ENCODE measurements at regions not wholly inside any gene's neighbourhood (a gene's known extent, or its start where the extent isn't known, plus 50 kb on each side); places are given as distances from the start of the nearest gene placed in this dataset.
"Not testable (repeated sequence)": the region's sequence is repeated elsewhere in the genome, so short reads cannot be mapped to it uniquely, and the experiment has no call there.

DNA sequence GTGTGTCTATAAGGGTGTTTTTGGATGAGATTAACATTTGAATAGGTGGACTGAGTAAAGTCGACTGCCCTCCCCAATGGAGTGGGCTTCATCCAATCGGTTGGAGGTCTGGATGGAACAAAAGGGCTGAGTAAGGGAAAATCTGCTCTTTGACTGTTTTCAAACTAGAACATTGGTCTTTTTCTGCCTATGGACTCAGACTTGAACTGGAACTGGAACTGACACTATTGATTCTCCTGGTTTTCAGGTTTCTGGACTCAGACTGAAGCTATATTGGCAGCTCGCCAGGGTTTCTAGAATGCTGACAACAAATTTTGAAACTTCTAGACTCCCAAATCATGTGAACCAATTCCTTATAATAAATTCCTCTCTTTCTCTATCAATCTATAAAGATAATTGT is 498.9 kb upstream of the EPHA7 start:
- no peak for DNase-seq

- DNase-seq, result no peak
These were observed 497.9 kb upstream of the EPHA7 start for GRCh38 chr6:93917216-93917615.

DNA sequence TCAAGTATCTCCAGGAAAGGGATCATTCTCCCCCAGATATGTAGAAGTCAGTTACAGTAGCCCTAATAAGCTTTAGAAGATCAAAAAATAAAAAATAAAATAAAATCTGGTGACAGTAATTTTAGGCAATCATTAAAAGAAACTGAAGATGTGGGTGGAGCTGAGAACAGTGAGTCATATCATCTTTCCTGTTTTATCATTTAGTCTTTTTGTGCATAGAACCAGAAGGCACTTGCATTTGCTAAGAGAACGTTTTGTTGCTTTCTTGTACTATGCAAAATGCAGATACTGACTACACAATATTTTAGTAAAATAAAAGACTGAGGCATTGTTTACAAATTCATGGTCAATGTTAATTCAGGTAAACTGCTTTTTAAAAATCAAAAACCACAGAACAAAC is 497.4 kb upstream of the EPHA7 start:
- DNase-seq, result no peak

GRCh38 chr6:93915961-93916360 is 496.6 kb upstream of the EPHA7 start:
- no peak for DNase-seq

GRCh38 chr6:93902517-93902916 is 483.2 kb upstream of the EPHA7 start:
- no peak for DNase-seq

- DNase-seq, result no peak
These were observed 480.8 kb upstream of the EPHA7 start for GRCh38 chr6:93900142-93900541.

- no peak for DNase-seq
These were observed 476.7 kb upstream of the EPHA7 start for GRCh38 chr6:93896081-93896480.

DNA sequence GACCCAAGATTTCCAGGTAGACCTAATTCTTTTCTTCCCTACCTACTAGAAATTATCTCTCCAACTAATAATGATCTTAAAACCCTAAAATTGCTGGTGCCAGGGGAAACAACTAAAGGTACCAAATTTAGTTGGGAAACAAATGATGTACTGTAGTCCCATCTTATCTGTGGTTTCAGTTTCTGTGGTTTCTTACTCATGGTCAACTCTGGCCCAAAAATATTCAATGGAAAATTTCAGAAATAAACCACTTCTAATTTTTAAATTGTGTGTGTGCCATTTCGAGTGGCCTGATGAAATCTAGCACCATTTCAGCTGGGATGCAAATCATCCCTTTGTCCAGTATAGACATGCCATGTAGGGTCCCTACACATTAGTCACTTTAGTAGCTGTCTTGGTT is 475.2 kb upstream of the EPHA7 start:
- no peak for DNase-seq

DNA sequence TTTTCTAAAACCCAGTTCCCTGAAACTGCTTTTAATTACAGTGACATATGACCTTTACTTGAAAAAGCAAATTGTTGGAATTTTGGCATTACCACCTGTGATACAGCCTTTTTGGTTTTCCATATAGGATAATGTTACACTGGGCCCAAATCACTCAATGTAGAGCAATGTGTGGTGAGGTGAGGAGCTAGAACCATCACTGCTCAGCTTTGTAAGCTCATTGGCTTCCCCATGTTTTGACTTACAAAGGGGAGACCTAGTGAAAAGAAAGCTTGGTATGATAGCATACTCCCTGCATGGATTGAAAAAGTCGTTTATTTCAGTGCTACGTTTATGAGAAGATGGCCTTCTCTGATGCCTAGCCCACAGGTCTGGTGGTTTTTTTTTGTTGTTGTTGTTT is 470.4 kb upstream of the EPHA7 start:
- DNase-seq, result no peak

DNA sequence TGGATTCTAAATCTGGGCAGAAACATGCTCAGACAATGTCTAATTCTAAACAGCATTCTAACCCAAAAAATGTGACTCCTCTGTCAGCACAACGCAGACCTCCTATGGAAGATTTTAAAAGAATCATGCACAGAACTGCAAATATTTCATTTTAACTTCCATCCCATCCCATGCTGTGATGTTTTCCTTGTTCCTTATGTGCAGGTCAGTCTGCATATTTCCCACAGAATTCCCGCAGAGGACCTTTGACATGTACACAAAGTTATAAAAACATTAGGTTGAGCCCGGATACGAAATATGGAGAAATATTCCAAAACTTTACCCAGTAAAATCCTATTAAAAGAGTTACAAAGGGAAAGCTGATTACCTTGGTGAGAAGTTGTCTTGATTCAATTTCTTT is 467.1 kb upstream of the EPHA7 start:
- DNase-seq, result no peak

- no peak for DNase-seq
These were observed 440.6 kb upstream of the EPHA7 start for GRCh38 chr6:93859971-93860370.

GRCh38 chr6:93858213-93858612 is 438.9 kb upstream of the EPHA7 start:
- DNase-seq, result no peak

- no peak for DNase-seq
These were observed 430.5 kb upstream of the EPHA7 start for GRCh38 chr6:93849857-93850256.

DNA sequence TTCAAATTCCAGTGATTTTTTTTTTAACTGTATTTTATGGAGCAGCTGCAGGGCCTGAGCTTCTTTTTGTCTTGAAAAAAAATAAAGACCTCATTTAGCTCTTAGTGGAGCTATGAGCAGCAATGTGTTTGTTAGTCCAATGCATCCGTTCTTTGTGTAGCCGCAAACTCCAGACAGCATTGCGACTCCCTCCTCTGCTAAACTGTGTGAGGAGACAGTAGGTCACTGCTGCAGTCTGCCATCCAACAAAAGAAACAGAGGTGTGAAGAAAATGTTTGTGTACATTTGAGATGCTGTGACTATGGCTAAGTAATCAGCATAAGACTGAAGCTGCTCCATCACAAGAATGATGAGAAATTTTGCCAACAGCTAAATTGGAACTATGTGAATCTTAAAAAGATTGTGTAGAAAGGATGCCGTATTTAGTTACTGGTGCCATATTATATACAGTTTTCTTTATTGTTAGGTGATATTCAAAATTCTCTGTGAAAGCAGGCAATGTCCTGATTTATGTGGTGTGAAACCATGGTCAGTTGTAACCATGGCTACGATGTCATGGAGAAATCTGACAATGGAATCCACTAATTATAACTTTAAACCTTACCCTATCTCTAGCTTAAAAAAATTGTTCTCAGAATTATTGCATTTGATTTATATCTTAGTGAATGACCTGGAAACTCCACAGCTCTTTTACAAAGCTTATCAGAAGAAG is 428.8 kb upstream of the EPHA7 start:
- DNase-seq, result no peak

DNA sequence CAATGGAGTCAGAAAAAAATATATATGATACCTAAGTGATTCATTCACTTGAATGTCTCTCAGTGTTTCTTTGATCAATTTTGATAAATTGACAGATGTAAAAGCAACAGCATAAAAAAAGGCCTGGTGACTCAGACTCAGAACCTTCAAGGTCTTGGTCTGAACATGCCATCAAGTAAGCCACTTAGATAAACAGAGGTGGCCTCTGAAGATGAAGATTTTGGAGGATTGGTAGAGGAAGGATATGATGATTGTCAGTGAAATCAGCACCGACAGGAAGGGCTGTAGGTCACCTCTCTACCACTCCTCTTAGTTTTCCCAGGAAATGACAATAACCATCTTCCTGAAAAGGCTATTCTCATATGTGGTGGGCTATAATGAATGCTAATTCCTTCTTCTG is 422.8 kb upstream of the EPHA7 start:
- DNase-seq, result no peak

DNA sequence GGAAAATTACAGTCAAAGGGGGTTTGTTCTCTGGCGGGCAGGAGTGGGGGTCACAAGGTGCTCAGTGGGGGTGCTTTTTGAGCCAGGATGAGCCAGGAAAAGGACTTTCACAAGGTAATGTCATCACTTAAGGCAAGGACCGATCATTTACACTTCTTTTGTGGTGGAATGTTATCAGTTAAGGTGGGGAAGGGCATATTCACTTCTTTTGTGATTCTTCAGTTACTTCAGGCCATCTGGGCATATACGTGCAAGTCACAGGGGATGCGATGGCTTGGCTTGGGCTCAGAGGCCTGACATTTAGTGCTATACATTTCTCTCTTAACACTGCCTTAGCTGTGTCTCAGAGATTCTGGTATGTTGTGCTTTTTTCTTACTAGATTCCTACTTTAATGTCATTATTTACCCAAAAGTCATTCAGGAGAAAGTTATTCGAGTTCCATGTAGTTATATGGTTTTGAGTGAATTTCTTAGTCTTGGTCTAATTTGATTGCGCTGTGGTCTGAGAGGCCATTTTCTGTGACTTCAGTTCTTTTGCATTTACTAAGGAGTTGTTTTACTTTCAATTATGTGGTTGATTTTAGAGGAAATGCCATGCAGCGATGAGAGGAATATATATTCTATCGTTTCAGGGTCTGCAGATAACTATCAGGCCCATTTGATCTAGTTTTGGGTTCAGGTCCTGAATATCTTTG is 416.2 kb upstream of the EPHA7 start:
- DNase-seq, result not testable (repeated sequence)

DNA sequence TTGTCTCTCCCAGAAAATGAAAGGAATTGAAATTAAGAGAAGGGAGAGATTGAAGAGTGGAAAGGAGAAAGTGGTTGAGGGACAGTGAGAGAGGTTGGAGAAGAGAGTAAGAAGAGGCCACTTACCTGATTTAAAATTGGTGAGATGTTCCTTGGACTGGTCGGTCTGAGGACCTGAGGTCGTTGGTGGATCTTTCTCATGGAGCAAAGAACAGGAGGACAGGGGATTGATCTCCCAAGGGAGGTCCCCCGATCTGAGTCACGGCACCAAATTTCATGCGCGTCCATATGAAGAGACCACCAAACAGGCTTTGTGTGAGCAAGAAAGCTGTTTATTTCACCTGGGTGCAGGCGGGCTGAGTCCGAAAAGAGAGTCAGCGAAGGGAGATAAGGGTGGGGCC is 415.7 kb upstream of the EPHA7 start:
- DNase-seq, result not testable (repeated sequence)

- not testable (repeated sequence) for DNase-seq
These were observed 414.0 kb upstream of the EPHA7 start for GRCh38 chr6:93833326-93833725.

GRCh38 chr6:93829757-93830156 is 410.4 kb upstream of the EPHA7 start:
- DNase-seq, result not testable (repeated sequence)

GRCh38 chr6:93829009-93829408 is 409.6 kb upstream of the EPHA7 start:
- no peak for DNase-seq

DNA sequence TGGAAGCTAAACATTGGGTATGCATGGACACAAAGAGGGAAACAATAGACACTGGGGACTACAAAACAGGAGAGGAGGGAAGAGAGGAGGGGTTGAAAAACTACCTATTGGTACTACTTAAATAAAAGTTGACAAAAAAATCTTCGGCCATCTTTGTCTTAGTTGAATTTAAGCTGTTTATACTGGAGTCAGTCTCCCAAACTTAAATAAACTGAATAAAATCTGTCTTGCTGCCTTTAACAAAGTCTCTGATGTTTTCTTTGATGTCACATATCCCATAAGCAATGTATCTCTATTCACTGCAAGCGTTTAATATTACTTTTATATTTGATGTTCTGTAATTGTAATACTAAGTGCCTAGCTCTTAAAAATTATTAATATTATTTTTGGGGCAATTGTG is 409.2 kb upstream of the EPHA7 start:
- no peak for DNase-seq

DNA sequence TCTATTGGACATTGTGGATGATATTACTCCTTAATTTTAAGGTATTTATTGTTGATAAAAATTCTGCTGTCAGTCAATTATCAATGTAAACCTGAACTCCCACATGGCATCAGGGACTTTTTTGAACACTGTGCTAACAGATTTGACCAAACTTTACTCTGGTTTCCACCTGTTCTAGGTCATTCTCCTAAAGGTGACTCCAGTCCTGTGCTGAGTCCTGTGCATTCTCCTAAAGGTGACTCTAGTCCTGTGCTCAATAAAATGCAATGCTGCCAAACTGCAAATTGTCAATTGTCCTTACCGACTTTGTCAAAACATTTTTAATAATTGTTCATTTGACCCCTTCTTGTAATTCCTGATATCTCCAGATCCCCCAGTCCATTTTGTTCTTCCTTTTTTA is 408.4 kb upstream of the EPHA7 start:
- DNase-seq, result no peak

- no peak for DNase-seq
These were observed 406.6 kb upstream of the EPHA7 start for GRCh38 chr6:93825950-93826349.

- no peak for DNase-seq
These were observed 404.1 kb upstream of the EPHA7 start for GRCh38 chr6:93823489-93823888.

Measured in SHP77 treated with DMSO at 0.1 percent for 48 hours (cell line).